ENCODE measurements at regions not wholly inside any gene's neighbourhood (a gene's known extent, or its start where the extent isn't known, plus 50 kb on each side); places are given as distances from the start of the nearest gene placed in this dataset.

DNA sequence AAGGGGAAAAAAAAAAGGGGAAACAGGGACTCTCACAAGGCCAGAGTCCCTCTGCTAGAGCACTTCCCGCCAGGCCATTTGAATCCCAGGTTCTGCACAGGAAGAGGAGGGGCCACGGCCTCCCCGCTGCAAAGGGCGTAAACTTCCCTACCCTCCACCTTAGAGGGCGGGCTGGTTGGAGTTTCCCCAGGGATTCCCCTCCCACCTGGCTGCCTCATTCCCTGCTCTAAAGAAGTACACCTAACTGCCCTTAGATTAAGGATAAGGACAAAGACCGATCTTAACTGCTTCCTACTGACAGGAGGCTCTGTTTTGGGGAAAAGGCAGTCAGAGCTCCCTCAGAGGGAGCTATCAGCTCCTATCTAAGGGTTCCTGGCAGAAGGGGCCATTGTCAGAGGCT lies 102.0 kb upstream of the ARMC3 start:
- H3K4me2 ChIP-seq (replicated peaks; ENCODE audit: low read depth, low read length, poor library complexity, severe bottlenecking) = no peak overlapping the region
- intact Hi-C loops (cut with micrococcal nuclease) = no loop called here
- H3K27me3 ChIP-seq (replicated peaks in 1 of 4; ENCODE audit: control extremely low read depth in 1 of 4, control insufficient read depth in 3 of 4, insufficient read depth in 4 of 4, low read length in 3 of 4) = no peaks in the 10 kb centered on the region
- DNase-seq = no peak
- peaks cover 0 to 5% (median 0%) of the 10 kb centered on the region in 3 donors for H3K9me3 ChIP-seq (ENCODE audit: control extremely low read depth in 1 of 3, control insufficient read depth in 2 of 3, insufficient read depth in 1 of 3, low read length in 2 of 3)
- H4K20me1 ChIP-seq (ENCODE audit: control insufficient read depth, insufficient read depth, low read length, poor library complexity, severe bottlenecking) = no peaks in the 10 kb centered on the region
- no peak overlapping the region for H3K9ac ChIP-seq (ENCODE audit: low read length)
- no peak overlapping the region for H3K27ac ChIP-seq (ENCODE audit: low read length in 2 of 2)
- H3K9me3 Mint-ChIP-seq (ENCODE audit: insufficient read depth) = no peaks in the 10 kb centered on the region
- no peaks in the 10 kb centered on the region for H3K36me3 ChIP-seq (replicated peaks in 1 of 2; ENCODE audit: control extremely low read depth in 1 of 2, control insufficient read depth in 1 of 2, extremely low read depth in 1 of 2, insufficient read depth in 2 of 2, low read length in 1 of 2)
- WGBS (ENCODE audit: insufficient coverage) = 73% methylated on average over 2 of the region's 6 CpGs
- no peak overlapping the region for H3K4me3 ChIP-seq (ENCODE audit: control extremely low read depth in 1 of 5, extremely low read depth in 1 of 5, insufficient read depth in 1 of 5, low read depth in 2 of 5, low read length in 4 of 5)
- H3K27me3 Mint-ChIP-seq = no peaks in the 10 kb centered on the region
- H3K79me2 ChIP-seq (ENCODE audit: control insufficient read depth, insufficient read depth, low read length) = no peaks in the 10 kb centered on the region
- TF ChIP-seq, protein P1, sequence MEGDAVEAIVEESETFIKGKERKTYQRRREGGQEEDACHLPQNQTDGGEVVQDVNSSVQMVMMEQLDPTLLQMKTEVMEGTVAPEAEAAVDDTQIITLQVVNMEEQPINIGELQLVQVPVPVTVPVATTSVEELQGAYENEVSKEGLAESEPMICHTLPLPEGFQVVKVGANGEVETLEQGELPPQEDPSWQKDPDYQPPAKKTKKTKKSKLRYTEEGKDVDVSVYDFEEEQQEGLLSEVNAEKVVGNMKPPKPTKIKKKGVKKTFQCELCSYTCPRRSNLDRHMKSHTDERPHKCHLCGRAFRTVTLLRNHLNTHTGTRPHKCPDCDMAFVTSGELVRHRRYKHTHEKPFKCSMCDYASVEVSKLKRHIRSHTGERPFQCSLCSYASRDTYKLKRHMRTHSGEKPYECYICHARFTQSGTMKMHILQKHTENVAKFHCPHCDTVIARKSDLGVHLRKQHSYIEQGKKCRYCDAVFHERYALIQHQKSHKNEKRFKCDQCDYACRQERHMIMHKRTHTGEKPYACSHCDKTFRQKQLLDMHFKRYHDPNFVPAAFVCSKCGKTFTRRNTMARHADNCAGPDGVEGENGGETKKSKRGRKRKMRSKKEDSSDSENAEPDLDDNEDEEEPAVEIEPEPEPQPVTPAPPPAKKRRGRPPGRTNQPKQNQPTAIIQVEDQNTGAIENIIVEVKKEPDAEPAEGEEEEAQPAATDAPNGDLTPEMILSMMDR (IDR thresholded peaks at IDR 0.05) = no peak
- no peak for TF ChIP-seq EZH2 (IDR thresholded peaks at IDR 0.05; ENCODE audit: borderline replicate concordance, insufficient read depth, low read depth, low read length, poor library complexity, severe bottlenecking)
- no peak overlapping the region for H2AFZ ChIP-seq (ENCODE audit: insufficient read depth, low read depth, low read length, poor library complexity, severe bottlenecking)
- POLR2A ChIA-PET = no interaction called here
- H3K4me3 Mint-ChIP-seq = no peak overlapping the region
- no peaks in the 10 kb centered on the region for H3K4me1 ChIP-seq (ENCODE audit: control insufficient read depth in 2 of 2, insufficient read depth in 2 of 2, low read length in 2 of 2)
- H3K27ac Mint-ChIP-seq = no peak overlapping the region
- CTCF ChIA-PET = no interaction called here
- H3K4me1 Mint-ChIP-seq = no peaks in the 10 kb centered on the region
- no peak for ATAC-seq (ENCODE audit: low read depth)

DNA sequence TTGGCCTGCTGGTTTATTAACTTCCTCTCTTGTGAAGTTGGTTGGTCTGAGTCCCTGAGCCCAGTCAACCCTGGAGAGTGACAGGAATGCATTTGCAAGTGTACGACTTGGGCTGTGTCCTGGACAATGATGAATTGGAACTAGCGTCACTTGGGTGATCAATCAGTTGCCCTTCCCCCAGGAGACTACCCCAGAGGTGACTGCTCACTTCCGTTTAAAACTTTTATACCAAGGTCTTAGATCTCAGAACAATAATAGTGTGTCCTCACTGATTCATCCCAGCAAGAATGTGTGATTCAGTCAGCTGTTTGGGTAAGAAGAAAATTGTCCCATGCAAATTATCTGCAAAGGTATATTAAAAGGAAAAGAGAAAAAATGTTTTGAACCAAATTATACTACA lies 102.9 kb upstream of the ARMC3 start:
- H3K4me1 ChIP-seq (ENCODE audit: control insufficient read depth in 2 of 2, insufficient read depth in 2 of 2, low read length in 2 of 2) = no peaks in the 10 kb centered on the region
- TF ChIP-seq, protein P1 (IDR thresholded peaks at IDR 0.05) = no peak
- TF ChIP-seq EZH2 (IDR thresholded peaks at IDR 0.05; ENCODE audit: borderline replicate concordance, insufficient read depth, low read depth, low read length, poor library complexity, severe bottlenecking) = no peak
- intact Hi-C loops (cut with micrococcal nuclease) = no loop called here
- H2AFZ ChIP-seq (ENCODE audit: insufficient read depth, low read depth, low read length, poor library complexity, severe bottlenecking) = no peak overlapping the region
- H4K20me1 ChIP-seq (ENCODE audit: control insufficient read depth, insufficient read depth, low read length, poor library complexity, severe bottlenecking) = no peaks in the 10 kb centered on the region
- H3K27me3 ChIP-seq (replicated peaks in 1 of 4; ENCODE audit: control extremely low read depth in 1 of 4, control insufficient read depth in 3 of 4, insufficient read depth in 4 of 4, low read length in 3 of 4) = no peaks in the 10 kb centered on the region
- Mint-ChIP-seq H3K9me3 (ENCODE audit: insufficient read depth) (no peaks in the 10 kb centered on the region), H3K27me3 (no peaks in the 10 kb centered on the region), H3K4me1 (no peaks in the 10 kb centered on the region), H3K4me3 (no peak overlapping the region), H3K27ac (no peak overlapping the region)
- no peak overlapping the region for H3K4me3 ChIP-seq (ENCODE audit: control extremely low read depth in 1 of 5, extremely low read depth in 1 of 5, insufficient read depth in 1 of 5, low read depth in 2 of 5, low read length in 4 of 5)
- CTCF ChIA-PET = no interaction called here
- no peak overlapping the region for H3K27ac ChIP-seq (ENCODE audit: low read length in 2 of 2)
- H3K9ac ChIP-seq (ENCODE audit: low read length) = no peak overlapping the region
- H3K36me3 ChIP-seq (replicated peaks in 1 of 2; ENCODE audit: control extremely low read depth in 1 of 2, control insufficient read depth in 1 of 2, extremely low read depth in 1 of 2, insufficient read depth in 2 of 2, low read length in 1 of 2) = no peaks in the 10 kb centered on the region
- POLR2A ChIA-PET = no interaction called here
- H3K9me3 ChIP-seq (ENCODE audit: control extremely low read depth in 1 of 3, control insufficient read depth in 2 of 3, insufficient read depth in 1 of 3, low read length in 2 of 3) = peaks cover 0 to 1% (median 0%) of the 10 kb centered on the region in 3 donors
- H3K79me2 ChIP-seq (ENCODE audit: control insufficient read depth, insufficient read depth, low read length) = no peaks in the 10 kb centered on the region
- 80% methylated on average over 1 of the region's 3 CpGs for WGBS (ENCODE audit: insufficient coverage)
- no peak for ATAC-seq (ENCODE audit: low read depth)
- DNase-seq = no peak
- no peak overlapping the region for H3K4me2 ChIP-seq (replicated peaks; ENCODE audit: low read depth, low read length, poor library complexity, severe bottlenecking)
